Cardiac fibroblast (primary cell): ENCODE measurements at regions not wholly inside any gene's neighbourhood (a gene's known extent, or its start where the extent isn't known, plus 50 kb on each side); places are given as distances from the start of the nearest gene placed in this dataset.
A peak's percentile ranks its signal among the peaks of the same experiment; 100 is the strongest.
"Not testable (repeated sequence)": the region's sequence is repeated elsewhere in the genome, so short reads cannot be mapped to it uniquely, and the experiment has no call there.

ENCODE experiments used
- DNase-seq, 2 donors: peaks; one replicate each; pipeline versions ENCODE4 v3.0.0 to v3.0.0-alpha.2; 2010; ENCODE audit warnings: low read depth in 2 of 2
- H3K4me3 ChIP-seq, 2 donors: replicated peaks in 1 of 2; 1 replicate in 1 of 2; 2 replicates in 1 of 2; pipeline ENCODE4 v1.5.1; 2011; ENCODE audit warnings: low read depth in 2 of 2, low read length in 2 of 2, mild to moderate bottlenecking in 2 of 2, moderate library complexity in 1 of 2
- CTCF ChIP-seq: IDR thresholded peaks from one replicate; pipeline ENCODE4 v1.5.1; 2011; ENCODE audit warnings: low read depth, mild to moderate bottlenecking, low read length, inconsistent platforms

- H3K4me3 ChIP-seq, result no peak overlapping the region
- DNase-seq, result no peak
- TF ChIP-seq CTCF, result no peak
Measured at GRCh38 chr4:64737026-64737853, 328.0 kb upstream of the TECRL start.

- DNase-seq, result no peak
- no peak overlapping the region for H3K4me3 ChIP-seq
Measured at GRCh38 chr4:64729561-64729960, 320.3 kb upstream of the TECRL start.

GRCh38 chr4:64727960-64728359 is 318.7 kb upstream of the TECRL start:
- DNase-seq, result no peak
- H3K4me3 ChIP-seq, result no peak overlapping the region
- no peak for TF ChIP-seq CTCF

More at GRCh38 chr4:64729561-64729960, 320.3 kb upstream of the TECRL start:
- no peak for TF ChIP-seq CTCF

- DNase-seq, H3K4me3 ChIP-seq: not testable (repeated sequence)
Measured at GRCh38 chr4:64727391-64727790, 318.1 kb upstream of the TECRL start.

DNA sequence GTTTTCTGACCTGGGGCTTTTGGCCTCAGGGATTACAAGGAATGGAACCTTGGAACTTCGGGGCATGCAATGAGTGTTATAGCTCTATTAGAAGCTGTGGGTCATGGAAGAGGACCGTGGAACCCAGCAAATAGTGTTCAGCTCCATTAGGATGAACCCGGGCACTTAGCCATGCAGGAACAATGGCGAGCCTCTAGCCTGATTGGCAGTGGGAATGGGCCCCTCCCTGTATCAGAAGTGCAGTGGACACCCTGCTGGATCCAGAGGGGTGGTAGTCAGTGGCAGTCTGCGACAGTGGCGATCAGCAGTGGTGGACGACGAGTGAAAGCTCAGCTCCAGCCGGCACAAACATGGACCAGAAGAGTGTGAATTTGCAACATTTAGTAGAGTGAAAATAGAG is 315.4 kb upstream of the TECRL start:
- no peak for TF ChIP-seq CTCF
- no peak for DNase-seq

GRCh38 chr4:64721106-64721505 is 311.9 kb upstream of the TECRL start:
- no peak for DNase-seq
- H3K4me3 ChIP-seq, result no peak overlapping the region
- TF ChIP-seq CTCF, result no peak

More for the DNA sequence above, 315.4 kb upstream of the TECRL start:
- no peak overlapping the region for H3K4me3 ChIP-seq

DNA sequence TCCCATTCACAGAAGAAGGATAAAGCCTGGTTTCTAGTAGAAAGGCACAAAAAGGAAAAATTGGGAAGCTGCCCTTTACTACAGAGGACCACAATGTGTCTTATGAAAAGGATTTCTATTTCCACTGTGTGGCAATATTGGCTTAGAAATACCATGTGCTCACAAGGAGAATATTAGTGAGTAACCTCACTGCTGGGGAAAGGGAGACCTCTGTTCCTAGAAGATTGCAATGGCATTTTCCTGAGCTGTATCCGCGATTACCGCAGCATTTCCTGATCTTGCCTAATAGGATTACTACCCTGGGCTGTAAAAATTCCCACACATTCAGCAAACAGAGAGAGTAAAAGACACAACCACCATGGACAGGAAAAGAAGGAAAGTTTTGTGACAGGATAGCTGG is 308.8 kb upstream of the TECRL start:
- no peak for TF ChIP-seq CTCF

More for the DNA sequence above, 308.8 kb upstream of the TECRL start:
- DNase-seq, result peak in 1 of 2 donors; percentile 14
- no peak overlapping the region for H3K4me3 ChIP-seq
